ENCODE measurements at regions not wholly inside any gene's neighbourhood (a gene's known extent, or its start where the extent isn't known, plus 50 kb on each side); places are given as distances from the start of the nearest gene placed in this dataset.
A peak's percentile ranks its signal among the peaks of the same experiment; 100 is the strongest.

DNA sequence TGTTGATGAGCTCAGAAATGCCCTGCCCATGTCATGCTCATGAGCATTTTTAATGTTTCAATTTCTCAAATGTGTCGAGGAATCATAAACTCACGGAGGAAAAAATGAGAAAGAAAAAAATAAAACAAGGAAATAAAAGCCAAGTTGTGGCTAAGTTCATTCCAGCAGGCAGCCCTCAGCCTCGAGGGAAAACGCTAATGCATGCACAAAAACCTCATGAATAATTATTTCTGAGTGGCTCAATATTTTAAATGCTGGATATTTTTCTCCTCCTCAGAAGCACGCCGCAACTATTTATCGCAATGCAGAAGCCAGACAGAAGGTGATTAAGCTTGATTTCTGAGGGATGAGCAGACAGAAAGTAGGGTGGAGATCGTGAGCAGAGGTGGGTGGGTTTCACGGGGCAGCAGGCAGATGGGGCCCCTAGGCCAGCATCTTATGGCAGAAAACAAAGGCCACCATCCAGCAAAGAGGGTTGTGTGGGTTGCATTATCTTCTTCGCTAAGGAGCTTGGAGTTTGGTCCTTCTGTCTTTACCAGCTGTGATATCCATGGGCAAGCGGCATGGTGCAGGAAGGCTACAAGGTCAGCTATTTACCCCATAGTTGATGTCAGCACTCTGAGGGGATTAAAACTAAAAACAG, 151.5 kb upstream of the LRFN2 start:
- no peak for DNase-seq

DNA sequence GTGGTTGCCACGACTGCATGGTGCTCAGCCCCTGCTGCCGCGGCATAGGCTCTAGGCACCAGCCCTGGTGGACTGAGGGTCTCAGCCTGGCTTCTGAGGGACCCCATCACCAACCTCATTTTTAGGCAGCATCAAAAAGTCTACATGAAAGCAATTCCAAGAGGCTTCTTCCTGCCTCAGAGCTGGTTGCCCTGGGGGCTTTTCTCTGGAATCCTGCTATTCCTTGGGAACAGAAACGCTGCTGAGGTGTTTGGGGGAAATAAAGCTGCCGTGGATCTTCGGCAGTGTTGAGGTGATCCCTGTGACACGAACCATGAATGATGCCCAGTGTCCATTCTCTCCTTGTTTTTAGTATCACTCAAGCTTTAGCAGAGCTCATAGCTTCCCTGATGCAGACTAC, 148.4 kb upstream of the LRFN2 start:
- no peak for DNase-seq

DNA sequence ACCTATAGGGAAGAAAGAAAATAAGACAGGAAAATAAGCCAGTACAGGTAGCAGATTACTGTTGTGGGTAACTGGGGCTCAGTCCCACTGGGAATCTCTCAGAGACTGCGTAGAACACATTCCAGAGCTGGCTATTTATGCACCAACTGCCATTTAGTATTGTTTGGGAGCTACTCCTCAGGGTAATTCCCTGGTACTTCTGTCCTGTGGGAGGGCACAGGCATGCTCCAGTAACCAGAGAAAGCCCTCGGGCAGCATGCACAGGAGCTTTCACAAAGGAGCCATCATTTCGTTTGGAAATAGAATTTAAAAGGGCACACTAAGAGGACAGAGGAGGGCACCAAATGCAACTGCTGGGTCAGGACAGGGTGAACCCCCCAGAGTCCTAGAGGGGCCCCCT, 148.0 kb upstream of the LRFN2 start:
- DNase-seq = peak in 1 of 2 experiments; percentile 41

DNA sequence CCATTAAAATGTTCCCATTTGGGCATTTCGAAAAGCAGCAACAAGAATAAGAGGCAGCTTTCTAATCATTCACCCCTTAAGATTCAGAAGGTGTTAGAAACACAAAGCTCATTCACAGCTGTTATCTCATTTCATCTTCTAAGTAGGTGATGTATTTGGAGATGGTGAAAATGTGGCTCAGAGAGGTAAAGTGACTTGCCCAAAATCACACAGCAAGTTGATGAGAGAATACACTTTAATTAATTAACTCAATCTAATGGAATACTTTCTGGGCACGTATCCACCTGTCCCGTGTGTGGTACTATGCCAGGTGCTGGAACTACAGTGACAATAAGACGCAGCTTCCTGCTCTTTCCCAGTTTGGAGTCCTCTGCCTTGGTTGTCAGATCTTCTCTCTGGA, 147.4 kb upstream of the LRFN2 start:
- DNase-seq = no peak

DNA sequence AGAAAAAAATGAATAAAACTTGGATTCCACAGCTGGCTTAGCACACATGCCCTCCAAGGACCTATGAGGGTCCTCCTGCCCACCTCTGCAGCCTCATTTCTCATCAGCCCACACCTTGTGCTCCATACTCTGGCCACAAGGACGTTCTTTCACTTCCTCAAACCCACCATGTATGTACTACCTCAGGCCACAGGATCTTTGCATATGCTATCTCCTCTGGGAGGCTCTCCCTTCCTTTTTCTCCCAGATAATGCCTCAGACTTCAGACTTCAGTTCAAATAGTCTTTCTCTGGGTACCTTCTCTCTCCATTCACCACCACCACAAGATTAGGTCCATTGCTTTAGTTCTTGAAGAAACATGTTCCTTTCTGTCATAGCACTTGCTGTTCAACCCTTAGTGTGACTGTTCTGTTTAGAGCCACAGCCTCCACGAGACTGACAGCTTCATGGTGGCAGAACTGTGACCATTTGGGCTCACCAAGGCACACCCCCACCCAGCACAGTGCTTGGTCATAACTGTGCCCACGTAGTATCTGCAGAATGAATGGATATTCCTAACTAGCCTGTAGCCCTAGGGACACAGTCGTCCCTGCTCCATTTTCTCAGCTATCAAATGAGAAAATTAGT, 146.7 kb upstream of the LRFN2 start:
- DNase-seq = no peak

DNA sequence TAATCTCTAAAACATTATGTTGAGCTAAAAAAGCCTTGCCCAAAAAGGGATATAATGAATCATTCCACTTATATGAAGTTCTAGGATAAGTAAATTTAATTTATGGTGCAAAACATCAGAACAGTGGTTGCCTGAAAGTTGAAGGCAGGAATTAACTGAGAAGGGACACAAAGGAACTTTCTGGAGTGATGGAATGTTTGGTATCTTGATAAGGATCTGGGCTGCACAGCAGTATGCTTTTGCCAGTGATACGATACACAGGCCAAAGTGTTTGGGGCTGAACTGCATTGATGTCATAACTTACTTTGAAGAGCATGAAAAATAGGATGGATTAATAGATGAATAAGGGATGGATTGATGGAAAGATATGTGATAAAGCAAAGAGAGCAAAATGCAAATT, 146.1 kb upstream of the LRFN2 start:
- DNase-seq = no peak

DNA sequence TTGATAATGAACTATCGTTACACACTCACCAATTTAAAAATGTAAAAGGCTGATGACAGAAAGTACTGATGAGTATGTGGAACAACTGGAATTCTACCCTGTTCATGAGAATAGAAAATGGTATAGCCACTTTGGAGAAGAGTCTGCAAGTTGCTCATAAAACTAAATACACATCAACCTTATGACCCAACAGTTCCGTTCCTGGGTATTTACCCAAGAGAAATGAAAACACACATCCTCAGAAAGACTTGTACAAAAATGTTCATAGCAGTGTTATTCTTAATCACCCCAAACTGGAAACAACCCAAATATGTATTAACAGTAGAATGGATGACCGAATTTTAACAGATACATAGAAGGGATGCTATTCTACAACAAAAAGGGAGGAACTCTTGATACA, 145.7 kb upstream of the LRFN2 start:
- DNase-seq = no peak

DNA sequence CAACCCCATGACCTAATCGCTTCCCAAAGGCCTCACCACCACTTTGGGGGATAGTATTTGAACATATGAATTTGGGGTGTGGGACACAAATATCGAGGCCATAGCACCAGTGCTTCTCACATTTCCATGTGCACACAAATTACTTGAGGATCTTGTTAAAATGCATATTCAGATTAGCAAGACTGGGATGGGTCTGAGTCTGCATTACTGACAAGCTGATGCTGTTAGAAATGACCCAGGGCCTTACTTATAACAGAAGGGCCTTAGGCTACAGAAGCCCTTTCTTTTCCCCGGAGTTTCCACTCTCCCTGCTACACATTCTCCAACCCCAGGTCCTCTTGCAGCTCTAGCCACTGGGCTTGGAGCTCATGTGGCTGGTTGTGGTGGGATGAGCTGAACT, 141.5 kb upstream of the LRFN2 start:
- DNase-seq = no peak

DNA sequence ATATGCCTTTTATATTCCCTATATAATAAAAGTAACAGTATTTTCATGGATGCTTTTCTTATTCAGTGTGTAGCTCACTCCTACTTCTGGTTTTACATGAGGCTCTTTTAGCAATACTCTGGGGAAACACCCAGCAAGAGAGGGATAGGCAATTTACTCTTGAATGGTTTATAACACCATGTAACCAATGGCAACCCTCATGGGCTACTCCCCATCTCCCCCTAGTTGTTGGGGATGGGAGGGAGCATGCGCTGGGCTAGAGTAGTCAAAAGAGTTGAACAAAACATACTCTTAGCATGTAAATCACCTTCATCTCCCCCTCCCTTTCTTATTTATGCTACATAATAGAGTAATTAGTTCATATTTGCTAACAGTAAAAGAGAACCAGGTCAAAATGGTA, 140.1 kb upstream of the LRFN2 start:
- DNase-seq = peak; percentile 55 to 59

DNA sequence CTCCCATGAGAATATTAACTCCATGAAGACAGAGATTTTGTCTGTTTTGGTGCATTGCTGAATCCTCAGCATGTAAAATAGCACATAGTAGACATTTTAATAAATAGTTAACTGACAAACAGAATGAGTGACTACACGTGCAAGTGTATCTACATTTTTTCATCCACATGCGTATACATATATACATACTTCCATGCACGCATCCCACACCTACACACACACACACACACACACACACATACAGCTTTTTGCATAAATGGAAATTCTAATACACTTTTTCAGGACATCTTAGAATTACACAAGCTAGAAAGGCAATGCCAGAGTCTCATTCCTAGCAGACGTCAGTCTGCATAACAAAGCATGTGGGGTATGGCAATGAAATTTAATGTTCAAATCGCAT, 139.7 kb upstream of the LRFN2 start:
- peak in 1 of 2 experiments; percentile 42 for DNase-seq

DNA sequence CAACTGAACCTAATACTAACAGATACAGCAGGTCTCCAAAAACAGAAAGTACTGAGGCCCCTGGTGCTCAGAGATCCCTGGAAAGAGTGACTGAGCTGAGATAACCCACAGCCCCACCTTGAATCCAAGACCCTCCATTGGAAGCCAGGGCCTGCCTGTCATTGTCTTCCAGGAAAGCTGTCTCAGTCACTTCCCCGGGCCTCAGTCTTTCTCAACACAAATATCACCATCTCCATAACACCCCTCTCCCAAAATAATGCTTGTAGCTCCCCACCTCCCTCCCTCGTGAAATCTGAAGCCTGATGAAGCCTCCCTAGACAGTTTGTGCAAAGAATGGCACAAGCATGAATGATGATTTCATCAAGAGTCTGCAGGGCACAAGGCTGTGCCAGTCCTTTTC, 138.2 kb upstream of the LRFN2 start:
- no peak for DNase-seq

DNA sequence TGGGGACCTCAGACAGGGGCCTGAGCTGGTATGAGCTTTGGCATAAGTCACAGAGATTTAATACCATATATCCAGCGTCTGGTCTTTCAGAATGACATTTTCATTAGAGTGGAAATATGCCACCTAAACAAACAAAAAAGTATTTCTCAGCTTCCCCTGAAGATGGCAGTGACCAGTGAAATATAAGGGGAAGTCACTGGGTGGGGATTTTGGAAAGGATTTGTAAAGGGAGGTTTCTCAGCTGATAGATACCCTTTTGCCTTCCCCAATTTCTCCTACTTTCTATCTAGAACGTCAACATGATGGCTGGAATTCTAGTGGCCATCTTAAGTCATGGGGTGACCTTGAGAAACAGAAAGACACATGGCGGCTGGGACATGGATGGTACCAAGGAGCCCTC, 137.7 kb upstream of the LRFN2 start:
- DNase-seq = no peak

DNA sequence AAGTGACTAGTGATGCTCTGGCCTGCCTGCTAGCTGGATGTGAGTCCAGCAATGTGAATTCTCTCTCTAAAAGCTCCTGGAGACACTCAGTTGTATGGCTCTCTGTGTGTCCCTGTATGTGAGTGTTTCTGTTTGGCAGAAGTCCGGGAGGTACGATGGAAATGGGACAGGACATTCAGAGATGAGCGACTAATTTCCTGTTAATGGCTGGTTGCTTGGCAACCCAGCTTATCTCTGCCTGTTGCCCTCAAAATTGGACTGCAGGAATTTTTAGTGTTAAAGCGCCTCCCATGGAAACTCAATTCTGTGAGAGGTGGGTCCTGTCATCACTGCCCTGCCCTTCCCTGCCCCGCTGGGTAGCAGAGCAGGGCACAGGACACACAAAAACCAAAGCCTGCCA, 136.8 kb upstream of the LRFN2 start:
- DNase-seq = no peak

DNA sequence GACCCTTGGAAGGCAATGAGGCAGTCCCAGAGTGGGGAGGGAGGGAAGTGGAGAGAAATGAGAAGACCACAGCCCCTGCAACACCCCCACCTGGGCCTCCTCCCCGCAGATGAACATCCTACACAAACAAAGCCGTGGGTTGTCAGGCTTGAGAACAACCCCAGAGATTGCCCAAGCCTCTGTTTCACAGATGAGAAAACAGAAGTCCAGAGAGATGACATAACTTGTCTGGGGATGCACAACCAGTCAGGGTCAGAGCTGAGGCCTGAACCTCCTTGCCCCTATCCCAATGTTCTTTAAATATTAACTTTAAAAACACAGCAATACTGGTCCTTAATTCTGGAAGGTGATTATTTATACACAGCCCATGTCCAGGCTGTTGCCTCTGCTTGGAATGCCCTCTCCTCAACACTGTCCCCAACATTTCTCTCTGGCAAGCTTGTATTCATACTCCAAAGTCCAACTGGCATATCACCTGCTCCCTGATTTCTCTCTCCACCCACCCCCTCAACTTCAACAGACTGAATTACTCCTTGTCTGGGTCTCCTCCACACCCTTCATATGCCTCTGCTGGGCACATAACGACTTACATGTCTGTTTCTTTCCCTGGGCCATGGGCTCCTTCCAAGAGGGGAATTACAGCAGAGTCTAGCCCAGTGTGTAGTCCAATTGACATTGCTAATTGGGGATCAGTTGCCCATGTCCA, 135.5 kb upstream of the LRFN2 start:
- no peak for DNase-seq

DNA sequence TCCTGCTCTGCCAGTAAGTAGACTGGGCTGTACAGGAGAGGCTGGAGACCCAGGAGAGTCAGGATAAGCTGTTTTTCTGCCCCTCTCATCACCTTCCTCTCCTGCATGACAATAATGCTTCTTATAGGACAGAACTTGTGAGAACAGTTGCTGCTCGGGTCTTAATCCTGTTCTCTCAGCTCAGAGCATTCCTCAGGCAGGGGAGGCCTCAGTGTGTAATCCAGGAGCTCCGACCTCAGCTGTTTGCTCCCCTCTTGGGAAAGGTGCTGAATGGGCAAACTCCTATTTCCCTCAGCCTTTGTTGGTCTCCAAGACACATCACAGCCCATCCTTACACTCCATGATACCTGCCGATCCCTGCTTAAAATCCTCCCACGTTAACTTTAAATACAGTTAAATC, 134.9 kb upstream of the LRFN2 start:
- no peak for DNase-seq

DNA sequence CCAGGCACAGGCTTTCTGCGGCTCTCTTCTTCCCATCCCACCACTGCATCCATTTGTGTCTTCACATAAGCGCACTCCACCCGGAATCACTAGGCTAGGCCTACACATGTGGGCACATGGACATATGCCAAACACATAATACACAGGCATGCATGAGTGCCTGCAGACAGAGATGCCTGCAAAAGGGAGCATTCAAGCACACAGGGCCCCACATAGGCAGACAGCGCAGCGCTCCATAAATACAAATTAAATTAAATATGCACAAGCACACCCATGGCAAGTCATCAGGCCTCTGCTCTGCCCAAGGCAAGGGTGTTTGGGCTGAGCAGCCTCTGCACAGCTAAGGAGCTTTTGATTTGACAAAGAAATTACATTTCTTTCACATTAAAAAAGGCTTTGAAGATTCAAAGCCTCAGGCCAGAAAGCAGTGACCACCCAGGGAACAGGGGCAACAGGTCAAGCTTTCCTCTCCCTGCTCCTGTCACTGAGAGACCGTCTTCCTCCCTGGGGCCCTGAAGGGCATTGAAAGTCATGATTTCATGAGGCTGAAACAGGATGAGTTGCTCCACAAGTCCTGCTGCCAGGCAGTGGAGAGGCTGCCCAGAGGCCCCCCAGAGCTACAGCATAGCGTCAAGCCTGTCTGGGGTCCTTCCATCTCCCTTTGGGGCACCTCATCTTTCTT, 134.2 kb upstream of the LRFN2 start:
- DNase-seq = peak in 1 of 2 experiments; percentile 45

DNA sequence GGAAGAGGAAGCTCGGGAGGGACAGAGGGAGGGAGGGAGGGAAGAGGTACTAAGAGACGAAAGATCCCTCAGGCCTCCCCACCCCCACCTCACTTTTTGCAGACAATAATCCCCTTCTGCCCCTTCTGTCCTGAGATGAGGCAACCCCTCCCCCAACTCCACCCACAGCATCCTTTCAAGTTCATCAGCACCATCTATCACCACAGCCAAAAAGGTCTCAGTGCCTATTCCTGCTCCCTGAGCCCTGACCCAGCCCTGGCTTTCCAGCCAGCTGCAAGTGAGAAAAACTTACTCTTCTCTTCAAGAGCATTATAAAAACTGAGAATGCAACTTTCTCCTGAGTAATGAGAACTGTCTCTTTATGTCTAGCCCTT, 133.2 kb upstream of the LRFN2 start:
- DNase-seq = no peak

DNA sequence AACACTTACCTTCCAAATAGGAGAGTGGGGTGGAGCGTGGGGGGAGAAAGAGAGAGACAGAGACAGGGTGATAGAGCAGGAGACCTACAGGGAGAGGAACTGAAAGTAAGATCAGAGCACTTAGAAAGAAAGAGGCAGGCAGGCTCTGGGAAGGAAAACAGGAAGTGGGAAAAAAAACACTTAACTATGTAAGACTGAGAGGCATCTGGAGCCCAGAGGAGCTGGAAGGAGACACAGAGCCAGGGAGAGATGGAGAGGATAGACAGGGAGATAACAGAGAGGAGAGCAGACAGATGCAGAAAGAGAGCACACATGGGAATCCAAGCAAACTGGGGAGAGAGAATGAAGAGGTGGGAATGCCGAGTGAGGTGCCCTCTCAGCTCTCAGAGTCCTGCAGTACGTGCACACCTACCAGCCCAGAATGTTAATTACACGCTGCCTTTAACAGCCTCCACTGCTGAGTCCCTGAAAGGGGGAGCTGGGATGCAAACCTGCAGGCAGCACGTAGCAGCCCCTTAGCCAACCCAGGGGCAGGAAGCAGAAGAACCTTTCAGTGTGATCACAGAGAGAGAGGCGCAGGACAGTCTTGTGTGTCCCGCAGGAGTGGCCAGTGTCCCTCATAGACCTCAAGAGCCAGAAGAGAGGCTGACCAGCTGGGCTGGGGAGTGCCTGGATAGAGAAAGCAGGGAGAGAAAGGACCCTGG, 132.7 kb upstream of the LRFN2 start:
- DNase-seq = no peak

DNA sequence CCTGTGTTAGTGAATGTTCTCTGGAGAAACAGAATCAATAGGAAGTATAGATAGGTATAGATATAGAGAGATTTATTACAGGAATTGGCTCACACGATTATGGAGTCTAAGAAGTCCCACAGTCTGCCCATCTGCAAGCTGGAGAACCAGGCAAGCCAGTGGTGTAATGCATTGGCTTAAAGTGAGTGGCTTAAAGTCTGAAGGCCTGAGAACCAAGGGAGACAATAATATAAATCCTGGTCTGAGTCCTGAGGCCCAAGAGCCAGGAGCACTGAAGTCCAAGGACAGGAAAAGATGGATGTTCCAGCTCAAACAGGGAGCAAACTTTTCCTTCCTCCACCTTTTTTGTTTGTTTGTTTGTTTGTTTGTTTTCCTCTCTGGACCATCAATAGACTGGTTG, 131.2 kb upstream of the LRFN2 start:
- no peak for DNase-seq

DNA sequence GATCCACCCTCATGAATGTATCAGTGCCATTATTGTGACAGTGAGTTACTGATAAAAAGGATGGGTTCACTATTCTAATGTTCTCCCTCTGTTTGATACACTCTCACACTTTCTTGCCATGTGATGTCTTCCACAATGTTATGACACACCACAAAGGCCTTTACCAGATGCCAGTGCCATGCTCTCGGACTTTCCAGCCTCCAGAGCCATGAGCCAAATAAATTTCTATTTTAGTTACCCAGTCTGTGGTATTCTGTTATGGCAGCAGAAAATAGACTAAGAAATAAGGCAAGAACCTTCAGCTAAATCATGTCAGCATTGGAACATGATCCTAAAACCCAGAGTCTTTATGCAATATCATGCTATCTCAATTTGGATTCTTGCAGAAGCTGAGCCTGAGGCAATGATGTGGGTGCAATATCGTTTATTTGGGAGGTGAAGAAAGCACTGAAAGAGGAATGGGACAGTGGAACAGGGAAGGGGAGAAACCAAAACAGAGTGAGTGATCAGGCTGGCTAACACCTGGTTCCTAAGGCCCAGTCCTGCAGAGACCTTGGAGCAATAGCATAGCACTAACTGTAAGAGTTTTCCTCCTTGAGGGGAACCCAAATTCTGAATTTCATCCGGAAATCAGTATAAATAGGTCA, 130.4 kb upstream of the LRFN2 start:
- no peak for DNase-seq

DNA sequence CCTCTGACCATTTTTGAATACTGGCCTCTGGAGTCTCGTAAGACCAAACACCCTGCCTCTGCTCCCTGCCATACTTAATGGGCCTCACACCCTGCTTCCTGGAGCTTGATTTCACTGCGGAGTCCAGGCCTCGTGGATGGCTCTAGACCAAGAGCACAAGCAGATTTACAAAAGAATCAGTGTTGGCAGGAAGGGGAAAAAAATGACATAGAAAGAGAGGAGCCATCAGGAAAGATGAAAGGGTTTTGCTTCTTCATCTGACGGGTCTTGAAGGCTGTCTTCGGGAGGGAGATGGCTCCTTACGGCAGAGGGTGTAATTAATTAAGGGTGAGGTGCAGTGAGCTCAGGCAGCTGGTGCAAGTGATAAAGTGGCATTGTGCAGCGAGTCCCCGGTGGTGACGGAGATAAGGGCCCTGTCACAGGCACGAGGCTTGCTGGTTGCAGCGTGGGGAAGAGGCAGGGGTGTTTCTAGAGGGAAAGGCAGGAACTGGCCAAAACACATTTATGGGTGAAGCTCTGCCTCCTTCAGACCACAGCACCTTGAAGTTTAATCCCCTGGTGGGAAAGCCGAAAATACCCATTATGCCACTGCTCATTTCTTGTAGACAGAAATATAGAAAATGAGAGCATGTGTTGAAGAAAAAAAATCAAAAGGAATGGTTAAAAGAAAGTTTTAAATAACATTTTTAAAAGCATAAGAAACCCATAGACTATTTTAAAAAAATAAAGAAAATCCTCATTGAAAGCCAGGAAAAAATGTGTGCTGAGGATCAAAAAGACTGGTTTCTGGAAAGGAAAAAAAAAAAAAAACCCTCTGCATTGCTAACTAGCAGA, 128.6 kb upstream of the LRFN2 start:
- DNase-seq = no peak
